Suprapubic skin (tissue), 4 donors: ENCODE measurements at regions not wholly inside any gene's neighbourhood (a gene's known extent, or its start where the extent isn't known, plus 50 kb on each side); places are given as distances from the start of the nearest gene placed in this dataset.

Source experiments
- CTCF ChIP-seq, 2 donors: fragments of 200-600 bp in 1 of 2; fragments of 450-650 bp in 1 of 2; sonication (generic) in 1 of 2; IDR thresholded peaks; one replicate each; pipeline ENCODE4 v1.5.1; 2016 to 2019; ENCODE audit warnings: antibody characterized with exemption in 2 of 2, mild to moderate bottlenecking in 1 of 2, moderate library complexity in 1 of 2
- POLR2A ChIP-seq, 2 donors: fragments of 450-650 bp; IDR thresholded peaks; one replicate each; pipeline ENCODE4 v1.6.1; 2017; ENCODE audit warnings: antibody characterized with exemption in 2 of 2, mild to moderate bottlenecking in 2 of 2, moderate library complexity in 2 of 2
- POLR2AphosphoS5 ChIP-seq, 3 donors: sonication (generic); formaldehyde crosslinking; IDR thresholded peaks; one replicate each; pipeline ENCODE4 v1.6.1; 2017; ENCODE audit warnings: antibody characterized with exemption in 3 of 3

GRCh38 chr6:62707156-62707555 is 421.1 kb upstream of the KHDRBS2 start:
- no peak for TF ChIP-seq POLR2AphosphoS5 (IDR thresholded peaks at IDR 0.05)
- TF ChIP-seq CTCF (IDR thresholded peaks at IDR 0.05) = no peak
- no peak for TF ChIP-seq POLR2A (IDR thresholded peaks at IDR 0.05)
